ENCODE measurements at regions not wholly inside any gene's neighbourhood (a gene's known extent, or its start where the extent isn't known, plus 50 kb on each side); places are given as distances from the start of the nearest gene placed in this dataset.
"Not testable (repeated sequence)": the region's sequence is repeated elsewhere in the genome, so short reads cannot be mapped to it uniquely, and the experiment has no call there.

DNA sequence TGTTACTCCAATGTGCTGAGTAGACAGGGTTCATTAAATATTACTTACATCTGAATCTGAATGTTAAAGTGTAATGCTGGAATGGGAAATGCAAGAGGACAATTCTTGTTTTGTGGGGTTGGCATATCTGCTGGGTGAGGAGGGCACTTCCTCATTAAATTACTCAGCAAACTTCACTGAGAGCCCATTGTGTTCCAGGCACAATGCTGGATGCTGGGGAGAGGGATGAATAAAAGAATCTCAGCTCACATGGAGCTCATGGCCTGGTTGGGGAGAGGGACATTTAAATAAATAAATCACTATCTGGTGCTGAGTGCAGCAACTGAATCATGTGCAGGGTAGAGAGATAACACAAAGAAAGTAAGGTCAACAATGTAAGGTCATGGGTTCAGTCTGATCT, 199.2 kb upstream of the CFAP20DC start:
- no peak for DNase-seq

DNA sequence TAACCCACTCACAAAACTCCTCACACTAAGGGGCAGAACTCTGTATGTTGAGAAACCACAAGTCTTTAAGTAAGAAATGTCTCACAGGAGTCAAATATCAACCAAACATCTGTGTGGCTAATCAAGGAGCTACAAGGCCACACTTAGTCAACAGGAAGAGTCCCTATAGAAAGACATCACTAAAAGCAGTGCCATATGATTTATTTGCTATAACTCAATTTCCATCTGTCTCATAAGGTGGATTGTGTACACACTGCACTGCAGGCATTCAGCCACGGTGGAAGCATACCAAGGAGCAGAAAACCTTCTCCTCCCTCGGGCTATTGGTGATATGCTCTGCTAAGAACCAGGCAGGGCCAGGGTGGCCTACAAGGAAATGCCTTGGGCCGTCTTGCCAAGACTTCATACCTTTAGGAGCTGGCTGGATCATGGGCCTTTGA, 197.6 kb upstream of the CFAP20DC start:
- no peak for DNase-seq

DNA sequence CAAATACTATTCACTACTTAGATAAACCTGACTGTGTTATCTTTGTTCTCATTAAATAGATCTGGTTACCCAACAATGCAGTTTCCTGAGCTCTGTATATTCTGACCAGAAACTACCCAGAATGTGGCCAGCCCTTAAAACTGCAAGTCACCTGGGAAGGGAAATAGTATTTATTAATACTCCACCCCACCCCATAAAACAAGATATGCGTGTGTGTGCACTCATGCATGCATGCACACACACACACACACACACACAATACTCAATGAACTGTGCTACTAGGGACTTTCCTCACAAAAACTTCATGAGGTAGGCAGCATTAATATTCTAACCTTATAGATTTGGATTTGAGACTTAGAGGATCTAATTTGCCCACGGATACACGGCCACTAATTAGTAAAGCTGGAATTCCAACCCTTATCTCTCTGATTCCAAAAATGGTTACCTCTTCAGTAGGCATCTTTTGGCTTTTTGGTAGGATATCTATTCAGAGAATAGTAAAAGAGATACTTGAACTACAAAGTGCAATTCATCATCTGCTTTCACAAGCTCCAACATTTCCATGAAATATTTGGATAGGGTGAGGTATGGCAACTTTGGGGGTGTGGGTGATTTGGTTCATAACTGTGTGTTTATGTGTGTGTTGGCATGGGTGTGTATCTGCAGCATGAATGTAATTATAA, 197.0 kb upstream of the CFAP20DC start:
- DNase-seq: no peak

- DNase-seq: no peak
These were observed 196.2 kb upstream of the CFAP20DC start for GRCh38 chr3:59245859-59246501.

DNA sequence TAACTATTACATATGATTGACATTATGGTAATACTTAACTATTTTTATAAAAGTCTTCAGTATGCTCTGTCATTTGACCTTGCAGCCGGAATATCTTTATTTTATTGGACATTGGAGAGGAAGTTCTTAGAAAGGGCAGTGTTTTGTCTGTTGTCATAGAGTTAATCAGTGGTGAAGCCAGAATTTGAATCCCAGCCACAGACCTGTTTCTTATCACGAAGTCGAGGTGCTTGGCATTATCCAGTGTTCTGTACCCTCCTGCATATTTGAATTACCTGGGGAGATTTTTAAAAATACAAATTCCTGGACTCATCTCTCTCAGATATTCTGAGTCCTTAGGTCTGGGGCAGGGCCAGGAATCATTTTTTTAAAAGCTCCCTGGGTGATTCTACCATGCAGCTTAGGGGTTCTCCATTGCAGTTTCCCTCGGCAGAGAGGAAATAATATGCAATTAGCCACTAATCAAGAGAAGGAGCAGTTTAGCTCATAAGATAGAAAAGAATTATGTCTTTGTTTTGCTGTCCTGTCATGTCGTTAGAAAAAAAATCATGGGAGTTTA, 195.6 kb upstream of the CFAP20DC start:
- DNase-seq: no peak

- DNase-seq: no peak
These were observed 194.5 kb upstream of the CFAP20DC start for GRCh38 chr3:59244343-59244742.

DNA sequence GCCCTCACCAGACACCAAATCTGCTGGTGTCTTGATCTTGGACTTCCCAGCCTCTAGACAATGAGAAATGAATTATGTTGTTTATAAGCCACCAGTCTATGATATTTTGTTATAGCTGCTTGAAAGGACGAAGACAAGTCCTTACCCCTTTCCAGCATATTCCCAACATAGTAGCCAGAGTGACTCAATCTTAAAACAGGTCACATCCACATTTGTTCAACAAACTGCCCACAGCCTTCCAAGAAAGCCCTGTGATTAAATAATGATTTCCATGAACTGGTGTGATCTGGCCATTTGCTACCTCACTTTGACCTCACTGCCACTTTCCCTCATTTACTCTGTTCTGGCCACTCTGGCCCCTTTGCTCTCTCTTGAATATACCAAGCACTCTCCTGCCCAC, 193.7 kb upstream of the CFAP20DC start:
- no peak for DNase-seq

DNA sequence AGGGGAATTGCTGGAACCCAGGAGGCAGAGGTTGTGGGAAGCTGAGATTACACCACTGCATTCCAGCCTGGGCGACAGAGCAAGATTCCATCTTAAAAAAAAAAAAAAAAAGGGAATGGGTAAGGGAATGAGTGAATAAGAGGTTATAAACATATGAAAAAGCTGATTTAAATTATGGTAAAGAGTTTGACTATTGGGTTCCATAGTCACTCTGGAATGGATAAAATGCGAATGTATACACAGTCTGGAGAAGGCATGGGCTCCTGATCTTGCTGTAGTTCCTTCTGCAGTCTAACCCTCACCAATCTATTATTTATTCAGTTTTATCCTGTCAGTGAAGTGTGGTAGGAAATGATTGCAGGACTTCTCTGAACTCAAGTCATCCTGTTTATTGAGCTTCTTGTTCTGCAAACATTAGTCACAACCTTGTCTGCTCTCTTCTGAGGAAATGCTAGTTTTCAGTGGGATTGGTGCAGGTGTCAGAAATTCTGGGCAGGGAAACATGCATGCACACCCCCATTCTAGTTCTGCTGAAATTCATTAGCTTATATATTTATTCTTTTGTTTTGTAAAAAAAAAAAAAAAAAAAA, 190.9 kb upstream of the CFAP20DC start:
- no peak for DNase-seq

GRCh38 chr3:59237121-59237520, 187.3 kb upstream of the CFAP20DC start:
- DNase-seq: no peak

DNA sequence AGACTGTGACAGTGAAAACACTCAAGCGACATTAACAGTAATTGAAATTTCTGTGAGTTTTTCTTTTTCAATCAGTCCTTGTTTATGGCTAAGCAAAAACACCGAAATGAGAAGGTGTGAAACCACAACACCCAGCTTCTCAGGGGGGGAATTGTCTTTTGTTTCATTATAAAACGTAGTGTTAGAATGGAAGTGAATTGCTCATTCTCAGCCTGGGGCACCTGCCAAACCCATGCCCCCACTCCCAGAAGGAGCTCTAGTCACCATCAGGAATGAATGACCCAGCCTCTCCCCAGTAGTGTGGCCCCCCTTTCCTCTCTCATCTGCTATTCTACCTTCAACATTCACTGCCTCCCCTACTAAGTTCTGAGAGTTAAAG, 185.8 kb upstream of the CFAP20DC start:
- no peak for DNase-seq

DNA sequence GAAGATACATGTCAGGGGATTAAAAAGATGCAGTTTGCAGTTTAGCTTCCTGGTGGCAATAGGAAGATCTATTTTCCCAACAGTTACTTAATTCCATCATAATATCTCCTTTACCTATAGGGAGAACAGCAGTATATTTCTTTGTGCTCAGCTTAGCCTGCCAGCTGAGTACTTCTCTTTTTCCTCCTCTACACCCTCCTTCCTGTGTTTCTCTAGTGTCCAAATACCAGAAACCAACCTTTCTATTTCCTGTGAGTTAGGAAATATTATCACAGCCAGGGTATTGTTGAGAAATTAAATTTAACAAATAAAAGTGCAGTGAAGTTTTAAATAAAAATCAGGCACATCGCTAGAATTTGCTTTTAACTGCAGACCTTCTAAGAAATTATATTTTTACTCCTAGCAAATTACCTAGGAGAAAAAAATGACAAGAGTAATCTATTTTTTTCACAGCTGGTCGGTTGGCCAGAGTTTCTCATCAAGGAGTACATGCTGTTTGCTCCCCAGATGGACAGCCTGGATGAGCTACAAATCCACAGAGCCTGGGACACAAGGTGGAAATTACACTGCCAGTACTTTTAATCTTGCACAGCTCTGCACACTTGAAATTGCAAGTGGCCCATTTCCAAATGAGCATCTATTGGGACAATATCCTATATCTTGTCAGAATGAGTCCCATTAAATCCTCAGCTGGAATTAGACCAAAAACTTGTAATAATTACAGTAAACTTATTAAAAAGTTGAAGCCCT, 185.2 kb upstream of the CFAP20DC start:
- no peak for DNase-seq

GRCh38 chr3:59230379-59230778, 180.6 kb upstream of the CFAP20DC start:
- not testable (repeated sequence) for DNase-seq

- no peak for DNase-seq
These were observed 164.0 kb upstream of the CFAP20DC start for GRCh38 chr3:59213860-59214259.

DNA sequence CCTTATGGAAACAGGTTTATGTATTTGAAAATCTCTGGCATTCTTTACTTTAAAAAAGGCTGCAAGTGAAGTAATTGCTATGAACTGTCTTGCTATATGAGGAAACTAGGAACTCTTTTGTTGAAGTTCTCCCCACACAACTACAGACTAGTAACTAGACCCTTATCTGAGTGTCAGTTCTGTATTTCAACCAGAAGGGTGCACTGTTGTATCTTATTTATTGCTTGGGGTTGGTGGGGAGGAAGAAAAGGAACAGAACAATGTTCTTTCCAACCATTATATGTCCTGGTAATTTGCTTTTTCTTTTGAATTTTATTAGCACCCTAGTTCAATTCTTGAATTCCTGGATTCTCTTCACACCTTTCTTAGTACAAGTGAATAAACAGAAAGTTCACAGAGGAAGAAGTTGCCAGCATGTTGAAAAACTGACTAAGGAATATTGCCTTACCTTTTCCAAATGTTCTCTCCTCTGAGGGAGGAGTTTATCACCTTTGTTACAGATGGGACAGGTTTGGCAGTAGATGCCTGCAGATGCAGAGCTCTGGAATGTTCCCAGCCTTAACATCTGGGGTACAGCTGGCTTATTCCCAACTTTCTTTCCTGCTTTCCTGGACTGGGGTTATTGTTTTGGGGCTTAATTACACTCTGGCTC, 162.4 kb upstream of the CFAP20DC start:
- DNase-seq: no peak

GRCh38 chr3:59210260-59210659, 160.4 kb upstream of the CFAP20DC start:
- DNase-seq: no peak

GRCh38 chr3:59192473-59192872, 142.6 kb upstream of the CFAP20DC start:
- no peak for DNase-seq

DNA sequence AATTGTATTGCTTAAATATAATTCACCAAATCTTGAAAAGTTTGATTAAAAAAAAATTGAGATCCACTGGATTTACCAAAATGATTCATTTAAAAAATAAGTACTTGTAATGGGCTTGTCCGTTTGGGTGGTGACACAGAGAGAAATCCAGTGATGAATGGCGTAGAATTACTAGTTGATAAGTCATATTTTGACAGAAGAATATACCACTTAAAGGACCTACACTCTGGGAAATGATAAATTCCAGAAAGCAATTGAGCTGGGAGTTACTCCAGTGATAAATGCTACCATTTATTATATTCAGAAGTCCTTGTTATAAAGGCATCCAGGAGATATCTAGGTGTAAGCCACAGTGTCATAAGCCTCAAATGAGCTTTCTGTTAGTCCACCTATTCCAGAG, 141.8 kb upstream of the CFAP20DC start:
- DNase-seq: no peak

GRCh38 chr3:59189939-59190338, 140.1 kb upstream of the CFAP20DC start:
- no peak for DNase-seq

GRCh38 chr3:59189526-59189925, 139.7 kb upstream of the CFAP20DC start:
- DNase-seq: no peak

DNA sequence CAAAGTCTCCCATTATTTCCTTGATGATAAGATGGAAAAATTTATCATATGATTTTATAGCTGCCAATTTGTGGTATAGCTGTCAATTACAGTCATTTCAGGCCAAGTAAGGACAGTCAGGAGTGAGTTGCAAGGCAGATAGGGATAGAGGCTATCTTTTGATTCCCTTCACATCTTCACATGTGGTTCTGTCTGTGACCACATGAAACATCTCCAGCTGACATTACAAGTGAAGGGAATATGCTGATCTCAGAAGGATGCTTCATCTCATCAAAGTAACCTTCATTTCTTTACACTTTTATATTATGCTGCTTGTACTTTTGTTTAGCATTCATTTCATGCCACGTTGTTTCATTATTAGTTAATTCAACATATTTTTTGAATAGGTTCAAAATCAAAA, 136.9 kb upstream of the CFAP20DC start:
- DNase-seq: no peak

DNA sequence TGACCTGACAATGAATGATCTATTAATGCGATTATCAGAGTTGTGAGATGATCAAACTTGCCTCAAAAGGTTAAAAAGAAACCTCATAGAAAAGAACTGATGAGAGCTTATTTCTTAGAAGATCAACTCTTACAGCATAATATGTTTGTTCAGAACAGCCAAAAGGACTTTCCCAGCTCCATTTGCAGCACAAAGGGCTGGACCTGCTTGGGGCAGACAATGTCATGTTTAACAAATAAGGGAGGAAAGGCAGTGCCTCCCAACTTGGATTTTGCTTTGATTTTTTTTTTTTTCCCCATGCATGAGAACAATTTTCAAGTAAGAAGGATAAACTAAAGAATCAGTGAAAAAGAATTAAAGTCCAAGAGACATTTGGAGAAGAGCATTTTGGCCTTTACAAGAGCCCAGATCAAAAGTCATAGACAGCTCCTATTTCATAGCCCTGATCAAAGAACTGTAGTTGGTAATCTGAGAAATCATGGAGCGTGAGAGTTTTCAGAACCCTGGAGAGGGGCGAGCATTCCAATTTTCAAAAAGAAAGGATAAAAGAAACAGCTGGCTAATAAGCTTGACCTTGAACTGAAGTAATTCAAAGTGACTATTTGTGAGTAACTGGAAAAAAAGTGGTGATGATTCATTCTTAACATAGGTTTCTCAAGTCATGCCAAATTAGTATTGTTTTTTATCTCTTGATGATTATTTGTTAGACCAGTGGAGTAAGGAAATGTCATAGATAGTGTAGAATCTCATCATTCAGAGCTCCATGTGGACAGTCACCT, 136.0 kb upstream of the CFAP20DC start:
- DNase-seq: no peak

DNA sequence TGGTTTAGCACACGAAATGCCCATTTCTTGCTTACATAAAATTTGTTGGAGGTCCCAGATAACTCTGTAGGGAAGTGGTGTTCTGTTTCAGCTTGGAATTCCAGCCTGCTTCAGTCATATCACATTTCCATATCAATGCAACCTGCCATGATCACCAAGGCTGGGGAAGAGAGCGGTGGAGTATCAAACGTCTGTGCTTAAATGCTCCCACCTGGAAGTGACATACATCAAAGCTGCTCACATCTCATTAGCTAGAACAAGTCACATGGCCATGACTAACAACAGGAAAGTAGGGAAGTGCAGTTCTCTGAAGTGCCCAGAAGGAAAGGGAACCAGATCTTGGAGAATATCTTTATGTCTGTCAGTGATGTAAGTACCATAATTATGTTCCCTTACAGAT, 130.2 kb upstream of the CFAP20DC start:
- DNase-seq: no peak
